ENCODE measurements at regions not wholly inside any gene's neighbourhood (a gene's known extent, or its start where the extent isn't known, plus 50 kb on each side); places are given as distances from the start of the nearest gene placed in this dataset.

GRCh38 chr16:86244936-86245335 is 265.4 kb upstream of the FOXF1 start:
- BruUV-seq (replicated peaks), result no TSS peak
- Histone ChIP-seq H3K9me1 (replicated peaks; ENCODE audit: control insufficient read depth, extremely low read depth, insufficient read depth, low read length) (no peaks in the 10 kb centered on the region), H3K27ac (ENCODE audit: insufficient read depth, low read depth, low read length) (no peak overlapping the region), H3K4me2 (ENCODE audit: insufficient read depth, low read length) (no peak overlapping the region), H3K9ac (replicated peaks; ENCODE audit: extremely low read depth, insufficient read depth, low read length) (no peak overlapping the region), H3K9me3 (replicated peaks; ENCODE audit: control insufficient read depth, insufficient read depth, low read length) (no peaks in the 10 kb centered on the region), H3K79me2 (ENCODE audit: control insufficient read depth, insufficient read depth, low read length) (no peaks in the 10 kb centered on the region), H3K36me3 (ENCODE audit: control insufficient read depth in 2 of 2, extremely low read depth in 1 of 2, insufficient read depth in 2 of 2, low read length in 2 of 2) (no peaks in the 10 kb centered on the region), H2AFZ (ENCODE audit: low read depth, low read length) (no peak overlapping the region), H3K4me1 (ENCODE audit: control insufficient read depth, extremely low read depth, insufficient read depth, low read length) (no peaks in the 10 kb centered on the region), H3K4me3 (replicated peaks in 1 of 3; ENCODE audit: insufficient read depth in 1 of 3, low read depth in 1 of 3, low read length in 3 of 3) (no peak overlapping the region), H4K20me1 (replicated peaks; ENCODE audit: control insufficient read depth, extremely low read depth, insufficient read depth, low read length) (no peaks in the 10 kb centered on the region), H3K27me3 (ENCODE audit: control insufficient read depth in 2 of 2, insufficient read depth in 2 of 2, low read length in 2 of 2) (peaks cover 14% of the 10 kb centered on the region in 2 experiments)
- FAIRE-seq (no peak), DNase-seq (ENCODE audit: low read depth, low spot score) (no peak)
- intact Hi-C loops (cut with micrococcal nuclease) (no loop called here), dilution Hi-C loops (cut with MboI; ENCODE audit: extremely low pct_ligation_motif_present, low sequenced_read_pairs) (no loop called here)
- TF ChIP-seq MAX (IDR thresholded peaks at IDR 0.05; ENCODE audit: insufficient read depth, insufficient read length), result no peak
- CTCF ChIA-PET, result interaction anchor here (1.1 to 2.7 kb wide), 2 partner anchors 8 to 273 kb away, joined by 4 to 18 read pairs; no protein-coding TSS in a partner anchor
- POLR2A ChIA-PET, result no interaction called here

GRCh38 chr16:86245351-86245750 is 265.0 kb upstream of the FOXF1 start:
- no peaks in the 10 kb centered on the region for H3K9me1 ChIP-seq (replicated peaks; ENCODE audit: control insufficient read depth, extremely low read depth, insufficient read depth, low read length)
- intact Hi-C loops (cut with micrococcal nuclease) (no loop called here), dilution Hi-C loops (cut with MboI; ENCODE audit: extremely low pct_ligation_motif_present, low sequenced_read_pairs) (no loop called here)
- FAIRE-seq, result no peak
- no peaks in the 10 kb centered on the region for H3K9me3 ChIP-seq (replicated peaks; ENCODE audit: control insufficient read depth, insufficient read depth, low read length)
- H3K4me1 ChIP-seq (ENCODE audit: control insufficient read depth, extremely low read depth, insufficient read depth, low read length), result no peaks in the 10 kb centered on the region
- TF ChIP-seq POLR2A (IDR thresholded peaks at IDR 0.05; ENCODE audit: low read depth, low read length) (no peak), FOS (IDR thresholded peaks at IDR 0.05; ENCODE audit: borderline replicate concordance, insufficient read depth, low read length) (no peak), JUN (IDR thresholded peaks at IDR 0.05; ENCODE audit: borderline replicate concordance, insufficient read depth, insufficient read length, low read depth) (no peak), MYC (IDR thresholded peaks at IDR 0.05; ENCODE audit: low read depth, low read length) (no peak), EZH2 (IDR thresholded peaks at IDR 0.05; ENCODE audit: borderline replicate concordance, low read depth, low read length, severe bottlenecking) (no peak), GATA2 (IDR thresholded peaks at IDR 0.05; ENCODE audit: insufficient read depth, insufficient read length, low read depth, low read length) (no peak), POLR2AphosphoS5 (IDR thresholded peaks at IDR 0.05; ENCODE audit: insufficient read depth, low read depth, low read length) (no peak), MAX (IDR thresholded peaks at IDR 0.05; ENCODE audit: insufficient read depth, insufficient read length) (no peak), CTCF (IDR thresholded peaks at IDR 0.05; ENCODE audit: extremely low read depth in 1 of 2, insufficient read depth in 1 of 2, low read depth in 1 of 2, low read length in 2 of 2) (no peak)
- H3K9ac ChIP-seq (replicated peaks; ENCODE audit: extremely low read depth, insufficient read depth, low read length), result no peak overlapping the region
- no peak overlapping the region for H3K27ac ChIP-seq (ENCODE audit: insufficient read depth, low read depth, low read length)
- H3K4me3 ChIP-seq (replicated peaks in 1 of 3; ENCODE audit: insufficient read depth in 1 of 3, low read depth in 1 of 3, low read length in 3 of 3), result no peak overlapping the region
- no peak overlapping the region for H2AFZ ChIP-seq (ENCODE audit: low read depth, low read length)
- no TSS peak for BruUV-seq (replicated peaks)
- ChIA-PET CTCF (interaction anchor here (1.1 kb wide), 1 partner anchor 273 kb away, joined by 4 read pairs; no protein-coding TSS in a partner anchor), POLR2A (no interaction called here)
- DNase-seq (ENCODE audit: low read depth, low spot score), result no peak
- H4K20me1 ChIP-seq (replicated peaks; ENCODE audit: control insufficient read depth, extremely low read depth, insufficient read depth, low read length), result no peaks in the 10 kb centered on the region
- no peaks in the 10 kb centered on the region for H3K79me2 ChIP-seq (ENCODE audit: control insufficient read depth, insufficient read depth, low read length)
- no peak overlapping the region for H3K4me2 ChIP-seq (ENCODE audit: insufficient read depth, low read length)
- H3K27me3 ChIP-seq (ENCODE audit: control insufficient read depth in 2 of 2, insufficient read depth in 2 of 2, low read length in 2 of 2), result peaks cover 12 to 14% of the 10 kb centered on the region in 2 experiments
- no peaks in the 10 kb centered on the region for H3K36me3 ChIP-seq (ENCODE audit: control insufficient read depth in 2 of 2, extremely low read depth in 1 of 2, insufficient read depth in 2 of 2, low read length in 2 of 2)

All from endothelial cell of umbilical vein (primary cell).